ENCODE measurements at regions not wholly inside any gene's neighbourhood (a gene's known extent, or its start where the extent isn't known, plus 50 kb on each side); places are given as distances from the start of the nearest gene placed in this dataset.

DNA sequence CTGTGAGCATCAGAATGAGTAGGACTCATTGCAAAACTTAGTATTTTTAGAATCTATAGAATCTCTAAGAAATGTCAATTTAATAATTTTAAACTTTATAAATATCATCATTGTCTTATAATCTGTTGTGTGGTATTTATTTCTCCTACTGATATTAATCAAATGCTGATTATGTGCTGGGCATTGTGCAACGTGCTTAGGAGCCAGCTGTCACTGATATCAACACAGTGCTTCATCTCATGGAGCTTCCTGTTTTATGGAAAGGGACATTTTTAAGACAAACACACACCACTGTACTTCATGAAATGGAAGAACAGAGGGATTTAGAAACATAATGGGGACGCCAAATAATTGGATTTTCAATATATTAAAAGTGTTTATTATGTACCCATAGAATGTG, 737.9 kb upstream of the TMPRSS15 start:
- Mint-ChIP-seq H3K27ac (no peak overlapping the region), H3K4me3 (no peak overlapping the region), H3K36me3 (ENCODE audit: low read depth) (no peaks in the 10 kb centered on the region), H3K9me3 (no peaks in the 10 kb centered on the region), H3K4me1 (no peaks in the 10 kb centered on the region), H3K27me3 (ENCODE audit: insufficient read depth) (no peaks in the 10 kb centered on the region)
- WGBS, 2 experiments (ENCODE audit: insufficient coverage in 1 of 2, insufficient read length in 1 of 2) = 100% methylated on average over 1 of the region's 2 CpGs; no CpG with 5 or more reads in 1 of the 2 experiments
- Histone ChIP-seq H3K4me3 (ENCODE audit: low read length) (no peak overlapping the region), H3K36me3 (ENCODE audit: control insufficient read depth, insufficient read depth, low read length) (no peaks in the 10 kb centered on the region), H3K27me3 (ENCODE audit: control insufficient read depth, insufficient read depth, low read length, poor library complexity, severe bottlenecking) (no peaks in the 10 kb centered on the region), H3K27ac (ENCODE audit: low read depth, low read length) (no peak overlapping the region), H3K9ac (ENCODE audit: extremely low read depth, low read length, poor library complexity, severe bottlenecking) (no peak overlapping the region), H3K9me3 (ENCODE audit: control insufficient read depth, low read length) (no peaks in the 10 kb centered on the region), H3K4me1 (ENCODE audit: control insufficient read depth, insufficient read depth, low read length) (no peaks in the 10 kb centered on the region)
- no peak for DNase-seq
- TF ChIP-seq, protein P1, sequence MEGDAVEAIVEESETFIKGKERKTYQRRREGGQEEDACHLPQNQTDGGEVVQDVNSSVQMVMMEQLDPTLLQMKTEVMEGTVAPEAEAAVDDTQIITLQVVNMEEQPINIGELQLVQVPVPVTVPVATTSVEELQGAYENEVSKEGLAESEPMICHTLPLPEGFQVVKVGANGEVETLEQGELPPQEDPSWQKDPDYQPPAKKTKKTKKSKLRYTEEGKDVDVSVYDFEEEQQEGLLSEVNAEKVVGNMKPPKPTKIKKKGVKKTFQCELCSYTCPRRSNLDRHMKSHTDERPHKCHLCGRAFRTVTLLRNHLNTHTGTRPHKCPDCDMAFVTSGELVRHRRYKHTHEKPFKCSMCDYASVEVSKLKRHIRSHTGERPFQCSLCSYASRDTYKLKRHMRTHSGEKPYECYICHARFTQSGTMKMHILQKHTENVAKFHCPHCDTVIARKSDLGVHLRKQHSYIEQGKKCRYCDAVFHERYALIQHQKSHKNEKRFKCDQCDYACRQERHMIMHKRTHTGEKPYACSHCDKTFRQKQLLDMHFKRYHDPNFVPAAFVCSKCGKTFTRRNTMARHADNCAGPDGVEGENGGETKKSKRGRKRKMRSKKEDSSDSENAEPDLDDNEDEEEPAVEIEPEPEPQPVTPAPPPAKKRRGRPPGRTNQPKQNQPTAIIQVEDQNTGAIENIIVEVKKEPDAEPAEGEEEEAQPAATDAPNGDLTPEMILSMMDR (conservative IDR thresholded peaks at IDR 0.05) = no peak

- no peak overlapping the region for H3K4me3 Mint-ChIP-seq
- H3K4me1 Mint-ChIP-seq = no peaks in the 10 kb centered on the region
- no peak overlapping the region for H3K27ac ChIP-seq (ENCODE audit: low read depth, low read length)
- DNase-seq = no peak
- H3K4me3 ChIP-seq (ENCODE audit: low read length) = no peak overlapping the region
- H3K9me3 ChIP-seq (ENCODE audit: control insufficient read depth, low read length) = no peaks in the 10 kb centered on the region
- no peak overlapping the region for H3K27ac Mint-ChIP-seq
- no peaks in the 10 kb centered on the region for H3K4me1 ChIP-seq (ENCODE audit: control insufficient read depth, insufficient read depth, low read length)
- no peak overlapping the region for H3K9ac ChIP-seq (ENCODE audit: extremely low read depth, low read length, poor library complexity, severe bottlenecking)
- WGBS, 2 experiments (ENCODE audit: insufficient coverage in 1 of 2, insufficient read length in 1 of 2) = 90% methylated on average over 2 to 4 of the region's 4 CpGs
- TF ChIP-seq, protein P1 (conservative IDR thresholded peaks at IDR 0.05) = no peak
- no peaks in the 10 kb centered on the region for H3K9me3 Mint-ChIP-seq
- no peaks in the 10 kb centered on the region for H3K36me3 Mint-ChIP-seq (ENCODE audit: low read depth)
- H3K27me3 ChIP-seq (ENCODE audit: control insufficient read depth, insufficient read depth, low read length, poor library complexity, severe bottlenecking) = no peaks in the 10 kb centered on the region
- no peaks in the 10 kb centered on the region for H3K27me3 Mint-ChIP-seq (ENCODE audit: insufficient read depth)
- no peaks in the 10 kb centered on the region for H3K36me3 ChIP-seq (ENCODE audit: control insufficient read depth, insufficient read depth, low read length)
These were observed 742.2 kb upstream of the TMPRSS15 start for GRCh38 chr21:19145682-19146293.

GRCh38 chr21:19148056-19148455, 744.5 kb upstream of the TMPRSS15 start:
- WGBS, 2 experiments (ENCODE audit: insufficient coverage in 1 of 2, insufficient read length in 1 of 2) = 87 to 93% methylated on average over 2 to 3 of the region's 3 CpGs

More at GRCh38 chr21:19148056-19148455, 744.5 kb upstream of the TMPRSS15 start:
- H3K27ac ChIP-seq (ENCODE audit: low read depth, low read length) = no peak overlapping the region
- Mint-ChIP-seq H3K9me3 (peaks cover 6% of the 10 kb centered on the region), H3K36me3 (ENCODE audit: low read depth) (no peaks in the 10 kb centered on the region), H3K4me1 (no peaks in the 10 kb centered on the region), H3K27ac (no peak overlapping the region), H3K4me3 (no peak overlapping the region), H3K27me3 (ENCODE audit: insufficient read depth) (no peaks in the 10 kb centered on the region)
- H3K9ac ChIP-seq (ENCODE audit: extremely low read depth, low read length, poor library complexity, severe bottlenecking) = no peak overlapping the region
- no peaks in the 10 kb centered on the region for H3K36me3 ChIP-seq (ENCODE audit: control insufficient read depth, insufficient read depth, low read length)
- no peak for DNase-seq
- H3K4me1 ChIP-seq (ENCODE audit: control insufficient read depth, insufficient read depth, low read length) = no peaks in the 10 kb centered on the region
- no peak overlapping the region for H3K4me3 ChIP-seq (ENCODE audit: low read length)
- H3K27me3 ChIP-seq (ENCODE audit: control insufficient read depth, insufficient read depth, low read length, poor library complexity, severe bottlenecking) = no peaks in the 10 kb centered on the region
- TF ChIP-seq, protein P1 (conservative IDR thresholded peaks at IDR 0.05) = no peak
- H3K9me3 ChIP-seq (ENCODE audit: control insufficient read depth, low read length) = no peaks in the 10 kb centered on the region

Data from endodermal cell (in vitro differentiated cells).